ENCODE measurements at regions not wholly inside any gene's neighbourhood (a gene's known extent, or its start where the extent isn't known, plus 50 kb on each side); places are given as distances from the start of the nearest gene placed in this dataset.

DNA sequence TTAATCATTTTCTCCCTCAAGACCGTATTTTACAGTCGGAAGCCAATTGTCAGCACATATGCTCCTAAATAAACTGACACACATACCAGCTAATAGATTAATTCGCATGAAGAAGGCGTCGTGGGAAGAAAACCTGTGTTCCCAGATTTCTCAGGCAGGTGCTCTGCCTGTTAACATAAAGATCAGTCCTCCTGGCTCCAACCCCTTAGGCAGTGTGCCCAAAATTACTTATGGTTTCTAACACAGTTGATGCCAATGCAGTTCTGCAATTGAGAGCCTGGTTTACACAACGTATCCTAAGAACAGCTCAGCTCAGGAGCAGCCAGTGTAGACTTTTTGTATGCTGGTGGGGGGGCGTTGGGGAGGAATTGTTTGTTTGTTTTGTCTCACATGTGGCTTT is 208.3 kb downstream of the ENC1 start:
- TF ChIP-seq RBAK (tag by site-specific recombination; IDR thresholded peaks at IDR 0.05) (no peak), ZNF654 (tag by site-specific recombination; IDR thresholded peaks at IDR 0.05; ENCODE audit: low read depth) (no peak), ZNF645 (tag by site-specific recombination; IDR thresholded peaks at IDR 0.05) (no peak), MYNN (tag by site-specific recombination; IDR thresholded peaks at IDR 0.05; ENCODE audit: borderline replicate concordance) (no peak), ZNF529 (tag by site-specific recombination; IDR thresholded peaks at IDR 0.05; ENCODE audit: insufficient replicate concordance) (no peak), ZNF335 (tag by site-specific recombination; conservative IDR thresholded peaks at IDR 0.05) (no peak), ZSCAN16 (tag by site-specific recombination; IDR thresholded peaks at IDR 0.05) (no peak)
- POLR2A ChIA-PET, result no interaction called here
- Histone ChIP-seq H3K27ac (ENCODE audit: extremely low read depth, low read depth, low read length) (no peak overlapping the region), H3K36me3 (ENCODE audit: control insufficient read depth in 2 of 2, insufficient read depth in 1 of 2, low read length in 2 of 2) (no peaks in the 10 kb centered on the region), H3K4me3 (ENCODE audit: low read depth, low read length) (no peak overlapping the region), H3K9me3 (ENCODE audit: control insufficient read depth, insufficient read depth, low read depth, low read length) (no peaks in the 10 kb centered on the region), H3K4me1 (ENCODE audit: control insufficient read depth, insufficient read depth, low read length) (peaks cover 5% of the 10 kb centered on the region; the same call in 1 of the 2 replicates)
- CTCF ChIA-PET, result interaction anchor here (0.6 kb wide), 1 partner anchor 521 kb away, joined by 3 read pairs; no protein-coding TSS in a partner anchor

GRCh38 chr5:74431290-74431669 is 209.2 kb downstream of the ENC1 start:
- CTCF ChIA-PET, result interaction anchor here (0.5 to 1.2 kb wide), 4 partner anchors 12 to 246 kb away, joined by 3 to 4 read pairs (median 3); no protein-coding TSS in a partner anchor
- TF ChIP-seq ZBTB7A (tag by site-specific recombination; IDR thresholded peaks at IDR 0.05; ENCODE audit: low read depth), result no peak

GRCh38 chr5:74430631-74431289 is 209.8 kb downstream of the ENC1 start:
- no peak overlapping the region for H3K27ac ChIP-seq (ENCODE audit: extremely low read depth, low read depth, low read length)
- TF ChIP-seq BCL6B (tag by site-specific recombination; IDR thresholded peaks at IDR 0.05) (no peak), HOXC10 (CRISPR knock-in tag; IDR thresholded peaks at IDR 0.05) (no peak), ZNF596 (tag by site-specific recombination; IDR thresholded peaks at IDR 0.05) (no peak), ZNF449 (tag by site-specific recombination; IDR thresholded peaks at IDR 0.05) (no peak), ZFHX2 (tag by site-specific recombination; conservative IDR thresholded peaks at IDR 0.05) (no peak), ZFP69B (tag by site-specific recombination; IDR thresholded peaks at IDR 0.05) (no peak), OSR2 (tag by site-specific recombination; IDR thresholded peaks at IDR 0.05) (no peak), ZNF248 (tag by site-specific recombination; IDR thresholded peaks at IDR 0.05) (no peak), GLIS2 (tag by site-specific recombination; IDR thresholded peaks at IDR 0.05) (no peak), ZFP37 (tag by site-specific recombination; IDR thresholded peaks at IDR 0.05) (no peak), ZNF23 (tag by site-specific recombination; IDR thresholded peaks at IDR 0.05; ENCODE audit: borderline replicate concordance) (no peak), ZNF664 (tag by site-specific recombination; IDR thresholded peaks at IDR 0.05) (no peak), ZNF174 (tag by site-specific recombination; IDR thresholded peaks at IDR 0.05) (no peak), KLF8 (tag by site-specific recombination; IDR thresholded peaks at IDR 0.05) (no peak)
- H3K36me3 ChIP-seq (ENCODE audit: control insufficient read depth in 2 of 2, insufficient read depth in 1 of 2, low read length in 2 of 2), result no peaks in the 10 kb centered on the region
- ChIA-PET POLR2A (no interaction called here), CTCF (interaction anchor here (0.5 to 1.2 kb wide), 6 partner anchors 11 to 1973 kb away, joined by 3 to 7 read pairs (median 4); no protein-coding TSS in a partner anchor)
- H3K4me1 ChIP-seq (ENCODE audit: control insufficient read depth, insufficient read depth, low read length), result peaks cover 5% of the 10 kb centered on the region; the same call in 1 of the 2 replicates
- no peaks in the 10 kb centered on the region for H3K9me3 ChIP-seq (ENCODE audit: control insufficient read depth, insufficient read depth, low read depth, low read length)
- H3K4me3 ChIP-seq (ENCODE audit: low read depth, low read length), result no peak overlapping the region

More at GRCh38 chr5:74431290-74431669, 209.2 kb downstream of the ENC1 start:
- peaks cover 5% of the 10 kb centered on the region; the same call in 1 of the 2 replicates for H3K4me1 ChIP-seq (ENCODE audit: control insufficient read depth, insufficient read depth, low read length)
- no peaks in the 10 kb centered on the region for H3K9me3 ChIP-seq (ENCODE audit: control insufficient read depth, insufficient read depth, low read depth, low read length)
- POLR2A ChIA-PET, result no interaction called here
- H3K36me3 ChIP-seq (ENCODE audit: control insufficient read depth in 2 of 2, insufficient read depth in 1 of 2, low read length in 2 of 2), result no peaks in the 10 kb centered on the region
- H3K4me3 ChIP-seq (ENCODE audit: low read depth, low read length), result no peak overlapping the region
- no peak overlapping the region for H3K27ac ChIP-seq (ENCODE audit: extremely low read depth, low read depth, low read length)

Measured in HEK293 (cell line).